Stimulated activated CD4-positive, alpha-beta T cell treated with anti-CD3 and anti-CD28 coated beads, Interleukin-4, amount 100 ng/mL, for 1 hour (primary cell): ENCODE measurements at regions not wholly inside any gene's neighbourhood (a gene's known extent, or its start where the extent isn't known, plus 50 kb on each side); places are given as distances from the start of the nearest gene placed in this dataset.

Experiments used
- DNase-seq: peaks from one replicate; pipeline ENCODE4 v3.0.0-alpha.2; 2020

DNA sequence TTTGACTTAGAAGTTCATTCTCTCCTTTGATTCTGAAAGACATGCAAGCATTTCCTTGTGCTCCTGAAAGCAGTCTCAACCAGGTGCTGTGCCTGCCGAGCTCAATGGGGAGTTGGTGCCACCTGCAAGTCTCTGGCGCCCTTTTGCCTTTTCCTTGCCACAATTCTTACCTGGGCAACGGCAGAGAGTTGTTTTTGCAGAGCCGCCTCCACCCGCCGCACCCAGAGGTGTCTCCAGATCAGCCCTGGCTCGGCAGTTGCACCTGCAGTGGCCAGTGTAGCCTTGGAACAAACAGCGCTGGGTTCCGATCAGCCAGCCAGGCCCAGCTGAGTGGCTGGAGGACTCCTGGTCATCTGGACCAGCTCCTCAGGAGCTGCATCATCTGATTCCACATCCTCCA lies 262.9 kb downstream of the IRX2 start:
- DNase-seq = no peak

DNA sequence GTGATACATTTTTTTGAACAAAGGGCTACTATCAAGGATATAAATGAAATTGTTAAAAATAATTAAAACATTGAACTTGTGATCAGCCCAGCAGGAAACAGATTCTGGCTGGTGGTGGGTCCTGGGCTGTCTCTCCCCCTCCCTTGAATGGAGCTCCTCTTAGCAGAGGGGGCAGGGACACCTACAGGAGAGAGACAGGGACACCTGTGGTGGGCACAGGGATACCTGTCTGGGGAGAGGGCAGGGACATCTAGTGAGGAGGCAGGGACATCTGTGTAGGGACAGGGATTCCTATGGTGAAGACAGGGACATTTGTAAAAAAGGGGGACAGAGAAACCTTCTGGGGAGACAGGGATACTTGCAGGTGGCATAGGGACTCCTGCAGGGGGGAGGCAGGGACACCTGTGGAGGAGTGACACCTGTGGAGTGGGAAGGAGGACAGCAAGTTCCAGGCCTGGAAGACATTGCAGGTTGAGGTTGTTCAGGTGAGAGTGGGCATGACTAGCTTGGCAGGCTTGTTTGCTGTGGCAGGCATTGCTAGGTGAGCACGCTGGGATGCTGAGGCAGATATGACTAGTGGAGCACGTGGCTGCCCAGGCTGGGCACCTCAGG lies 264.2 kb downstream of the IRX2 start:
- no peak for DNase-seq

DNA sequence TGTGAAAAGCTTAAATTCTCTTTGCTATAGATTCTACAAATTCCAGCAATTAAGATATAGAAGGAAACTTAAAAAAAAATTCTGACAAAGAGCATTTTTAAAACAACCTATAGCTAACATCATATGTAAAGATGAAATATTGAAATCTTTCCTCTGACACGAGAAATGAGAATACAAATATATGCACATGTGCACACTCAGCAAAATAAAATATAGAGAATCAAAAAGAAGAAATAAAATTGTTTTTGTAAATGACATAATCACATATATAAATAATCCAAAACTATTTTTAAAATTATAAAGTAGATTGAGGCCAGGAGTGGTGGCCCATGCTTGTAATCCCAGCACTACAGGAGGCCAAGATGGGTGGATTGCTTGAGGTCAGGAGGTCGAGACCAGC lies 265.1 kb downstream of the IRX2 start:
- DNase-seq = no peak

DNA sequence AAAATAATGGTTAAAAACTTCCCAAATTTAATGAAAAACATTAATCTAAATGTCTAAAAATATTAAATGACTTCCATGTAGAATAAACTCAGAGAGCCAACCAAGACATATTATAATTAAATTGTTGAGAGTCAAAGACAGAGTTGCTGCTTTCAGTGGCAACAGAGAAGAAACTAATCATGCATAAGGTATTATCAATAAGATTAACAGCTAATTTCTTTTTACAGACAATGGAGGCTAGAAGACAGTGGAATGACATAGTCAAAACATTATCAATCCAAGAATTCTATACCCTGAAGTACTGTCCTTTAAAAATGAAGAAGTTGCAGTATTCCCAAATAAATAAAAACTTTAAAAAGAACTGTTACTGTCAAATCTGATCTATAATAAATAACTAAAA lies 268.7 kb downstream of the IRX2 start:
- no peak for DNase-seq

DNA sequence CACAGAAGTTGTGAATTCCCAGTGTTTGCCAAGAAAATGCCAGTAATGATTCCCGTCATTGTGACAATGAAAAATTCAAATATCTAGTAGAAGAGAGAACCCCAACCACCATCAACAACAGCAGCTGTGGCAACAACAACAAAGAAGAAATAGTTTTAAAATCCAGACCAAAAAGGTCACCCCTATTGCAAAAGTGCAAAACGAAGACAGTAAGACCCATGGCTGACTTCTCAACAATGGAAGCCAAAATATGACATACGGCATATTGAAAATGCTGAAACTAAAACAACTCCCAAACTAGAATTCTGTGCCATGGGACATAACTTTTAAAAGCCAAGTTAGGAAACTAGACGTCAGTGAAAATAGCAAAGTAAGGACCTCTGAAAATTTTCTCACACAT lies 270.6 kb downstream of the IRX2 start:
- no peak for DNase-seq

DNA sequence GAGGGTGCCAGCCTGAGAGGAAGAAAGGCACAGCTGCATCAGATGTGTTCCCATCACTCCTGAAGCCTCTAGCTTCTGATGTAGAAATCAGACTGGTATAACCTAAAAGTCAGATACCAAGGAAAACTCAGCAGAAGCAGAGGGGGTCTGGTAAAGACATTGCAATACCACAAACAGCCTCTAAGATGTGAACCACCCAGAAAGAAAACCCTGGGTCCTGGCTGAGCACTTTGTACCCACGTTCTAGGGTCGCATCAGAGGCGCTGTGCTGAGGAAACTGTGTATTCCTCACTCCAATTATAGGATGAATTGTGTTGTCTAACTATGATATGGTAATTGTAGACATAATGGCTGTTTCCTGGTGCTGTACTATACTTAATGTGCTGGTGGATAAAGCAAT lies 275.6 kb downstream of the IRX2 start:
- no peak for DNase-seq

DNA sequence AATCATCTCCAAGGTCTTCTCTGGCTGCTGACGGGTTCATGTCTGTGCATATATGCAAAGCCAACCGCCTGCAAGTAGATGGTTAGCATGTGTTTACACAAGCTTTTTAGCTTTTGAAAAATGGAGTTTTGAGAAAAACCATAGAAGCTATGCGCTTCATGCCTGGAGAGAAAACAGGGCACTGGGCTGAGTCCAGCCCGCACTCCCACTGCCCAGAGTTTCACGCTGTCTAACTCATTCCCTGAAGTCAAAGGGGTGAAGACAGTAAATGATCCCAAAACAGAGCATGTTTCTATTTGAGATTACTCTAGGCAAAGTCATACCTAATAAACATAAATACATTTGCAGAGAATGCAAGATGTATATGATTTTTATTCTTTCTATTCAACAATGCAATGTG lies 278.8 kb downstream of the IRX2 start:
- no peak for DNase-seq

DNA sequence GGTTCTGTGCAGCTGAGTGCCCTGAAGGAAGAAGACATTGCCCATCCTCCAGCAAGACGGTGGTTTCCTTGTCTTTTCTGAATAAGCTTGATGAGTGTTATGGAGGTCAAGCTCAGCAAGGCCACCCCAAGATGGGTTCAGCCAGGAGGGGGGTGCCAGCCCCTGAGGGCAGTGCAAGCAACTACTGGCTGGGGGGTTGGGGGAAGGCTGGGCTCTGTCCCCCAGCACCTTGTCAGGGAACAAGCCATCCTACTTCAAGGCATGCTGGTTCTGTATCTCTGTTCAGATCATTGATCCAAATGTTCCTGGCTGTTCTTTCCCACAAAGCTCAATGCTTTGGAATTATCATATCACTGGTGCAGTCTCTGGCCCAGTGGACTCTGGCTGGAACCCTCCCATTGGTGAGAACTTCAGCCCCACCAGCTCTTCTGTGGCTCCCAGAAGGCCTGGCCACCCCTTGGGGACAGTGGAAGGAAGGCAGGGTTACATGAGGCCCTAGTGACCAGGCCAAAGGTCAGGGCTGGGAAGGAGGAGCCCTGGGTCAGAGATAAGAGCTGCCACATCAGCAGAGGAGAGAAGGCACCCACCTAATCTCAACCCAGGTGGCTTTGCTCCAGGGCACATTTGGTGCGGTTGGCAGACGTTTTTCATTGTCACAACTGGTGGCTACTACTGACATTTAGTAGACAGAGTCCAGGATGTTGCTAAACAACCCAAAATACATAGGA lies 280.2 kb downstream of the IRX2 start:
- no peak for DNase-seq

DNA sequence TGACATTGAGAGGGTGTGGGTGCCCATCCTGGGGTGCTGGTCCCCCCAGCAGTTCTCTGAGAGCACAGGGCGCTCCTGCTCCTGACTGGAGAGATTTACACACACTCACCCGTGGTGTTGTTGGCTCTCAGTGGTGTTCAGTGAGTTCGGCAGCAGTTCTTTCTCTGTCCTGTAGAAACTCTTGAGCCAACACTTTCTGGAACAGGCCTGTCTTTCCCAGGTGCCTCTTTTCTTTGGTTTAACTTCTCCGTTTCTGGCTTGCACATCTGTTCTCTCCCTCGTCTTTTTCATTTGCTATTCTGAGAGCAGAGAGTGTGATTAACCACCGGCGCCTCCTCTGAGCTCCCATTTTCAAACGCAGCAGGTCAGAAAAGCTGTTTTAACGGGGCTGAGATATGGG lies 284.5 kb downstream of the IRX2 start:
- no peak for DNase-seq

DNA sequence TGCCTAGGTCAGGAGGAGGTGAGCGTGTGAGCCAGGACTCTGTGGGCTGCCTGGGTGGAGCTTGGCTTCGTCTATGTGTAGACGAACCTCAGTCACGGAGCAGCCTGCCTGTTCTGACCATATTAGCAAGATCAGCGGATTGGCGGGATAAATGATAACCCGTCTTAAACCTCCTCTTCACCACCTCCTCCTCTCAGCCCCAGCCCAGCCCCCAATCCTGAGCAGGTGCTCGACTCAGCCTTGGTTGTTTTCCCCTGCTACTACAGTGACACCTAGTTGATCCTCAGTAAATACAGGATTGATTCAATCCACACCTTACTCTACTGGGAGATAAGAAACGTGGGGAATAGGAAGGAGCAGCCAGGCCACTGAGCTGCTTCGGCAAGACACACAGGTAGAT lies 286.1 kb downstream of the IRX2 start:
- no peak for DNase-seq

DNA sequence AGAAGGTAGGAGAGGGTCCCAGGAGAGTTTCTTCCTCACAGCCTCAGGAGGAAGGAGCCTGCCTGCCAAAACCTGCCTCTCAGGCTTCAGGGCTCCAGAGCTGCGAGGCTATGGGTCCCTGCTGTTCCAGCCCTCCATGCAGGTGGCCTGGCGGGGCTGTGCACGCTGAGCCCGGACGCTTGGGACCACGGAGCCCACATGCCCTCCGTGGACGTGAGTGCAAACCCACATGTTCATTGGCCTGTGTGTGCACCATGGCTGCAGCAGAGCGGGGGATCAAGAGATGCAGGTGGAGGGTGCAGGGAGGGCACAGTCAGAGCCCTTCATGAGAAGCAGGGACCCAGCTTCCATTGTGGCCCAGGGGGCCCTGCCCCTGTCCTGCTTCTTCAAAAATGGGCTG lies 287.3 kb downstream of the IRX2 start:
- no peak for DNase-seq

DNA sequence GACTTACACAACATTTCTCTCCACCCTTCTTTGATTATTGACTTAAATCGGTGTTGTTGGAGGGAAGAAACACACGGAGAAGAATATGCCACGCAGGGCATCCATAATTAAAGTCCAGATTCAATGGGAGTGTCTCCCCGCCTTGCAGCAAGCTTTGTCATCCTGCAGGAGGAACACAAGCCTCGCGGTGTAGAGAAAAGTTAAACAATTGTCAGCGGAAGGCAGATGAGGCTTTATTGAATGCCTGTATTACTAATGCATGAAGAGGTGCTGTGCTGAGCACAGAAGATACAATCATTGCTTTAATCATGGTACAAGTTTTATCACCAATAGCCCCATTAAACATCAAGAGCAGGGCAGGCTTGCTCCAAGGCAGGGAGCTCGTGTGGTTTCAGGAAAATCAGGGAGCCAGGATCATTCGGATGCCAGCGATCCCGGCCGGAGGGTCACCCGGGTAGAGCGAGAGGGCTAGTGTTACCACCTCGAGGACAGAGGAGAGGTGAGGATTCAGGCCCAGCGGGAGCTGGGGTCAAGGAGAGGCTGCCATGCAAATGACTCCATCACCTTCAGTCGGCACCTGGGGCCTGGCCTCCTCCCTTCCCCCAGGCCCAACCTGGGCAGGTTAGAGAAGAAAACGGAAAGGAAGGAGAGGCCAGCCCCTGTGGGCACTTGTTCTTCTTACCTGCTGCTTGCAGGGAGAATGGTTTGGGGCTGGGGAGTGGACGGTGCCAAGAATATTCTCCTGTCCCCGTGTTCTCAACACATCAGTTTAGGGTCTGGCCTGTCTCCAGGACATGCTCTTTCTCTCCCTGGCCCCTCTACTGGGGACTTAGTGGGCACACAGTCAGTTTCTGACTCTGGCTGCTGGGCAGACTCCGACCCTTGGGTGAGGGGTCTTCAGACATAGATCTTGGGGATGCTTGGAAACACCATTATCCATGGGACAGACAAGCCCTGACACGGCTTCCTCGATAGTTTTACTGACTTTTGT lies 289.5 kb downstream of the IRX2 start:
- no peak for DNase-seq

DNA sequence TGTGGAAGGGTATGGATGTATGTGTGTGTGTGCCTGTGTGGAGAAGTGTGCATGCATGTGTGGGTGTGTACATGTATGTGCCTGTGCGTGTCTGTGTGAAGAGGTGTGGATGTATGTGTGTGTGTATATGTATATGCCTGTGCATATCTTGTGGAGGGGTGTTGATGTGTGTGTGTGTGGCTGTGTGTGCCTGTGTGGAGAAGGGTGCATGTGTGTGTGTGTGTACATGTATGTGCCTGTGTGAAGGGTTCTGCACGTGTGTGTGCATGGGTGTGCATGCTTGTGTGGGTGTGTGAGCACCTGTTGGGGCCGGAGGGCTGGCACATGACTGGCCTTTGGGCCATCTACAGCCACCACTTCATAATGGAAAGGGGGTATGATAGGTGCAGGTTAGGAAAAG lies 291.4 kb downstream of the IRX2 start:
- DNase-seq = no peak

DNA sequence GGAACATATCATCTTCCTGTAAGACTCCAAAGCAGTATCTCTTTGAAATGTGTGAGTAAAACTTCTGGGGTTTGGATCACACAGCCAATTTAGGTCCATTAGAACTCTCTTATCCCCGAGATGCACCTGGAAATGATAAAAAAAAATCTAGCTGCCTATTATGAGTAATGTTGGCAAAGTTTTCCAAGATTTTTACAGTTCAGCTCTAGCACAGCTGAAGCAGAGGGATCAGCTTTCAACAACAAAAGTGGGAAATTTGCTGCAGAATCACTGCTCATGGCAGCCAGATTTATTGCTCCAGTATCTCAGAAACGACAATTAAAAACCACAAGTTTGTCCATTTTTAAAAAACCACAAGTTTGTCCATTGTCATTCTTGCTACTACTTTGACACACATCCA lies 292.2 kb downstream of the IRX2 start:
- no peak for DNase-seq

DNA sequence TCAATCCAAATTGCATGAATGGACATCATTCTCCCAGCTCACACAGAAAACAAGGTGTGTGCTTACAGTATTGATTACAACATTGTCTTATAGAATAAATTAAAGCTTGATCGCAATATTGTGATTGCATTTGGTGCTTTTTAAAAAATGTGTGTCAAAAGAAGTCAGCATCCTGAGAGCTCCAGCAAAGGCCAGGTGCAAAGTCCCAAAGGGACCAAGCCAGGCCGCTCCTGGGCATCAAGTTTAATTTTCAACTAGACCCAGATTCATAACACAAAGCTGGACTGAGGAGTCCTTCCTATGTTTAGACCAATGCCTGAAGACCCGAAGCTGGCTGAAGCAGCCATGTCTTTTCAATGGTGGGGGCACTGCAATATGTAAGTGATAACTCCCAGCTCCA lies 295.6 kb downstream of the IRX2 start:
- DNase-seq = no peak

DNA sequence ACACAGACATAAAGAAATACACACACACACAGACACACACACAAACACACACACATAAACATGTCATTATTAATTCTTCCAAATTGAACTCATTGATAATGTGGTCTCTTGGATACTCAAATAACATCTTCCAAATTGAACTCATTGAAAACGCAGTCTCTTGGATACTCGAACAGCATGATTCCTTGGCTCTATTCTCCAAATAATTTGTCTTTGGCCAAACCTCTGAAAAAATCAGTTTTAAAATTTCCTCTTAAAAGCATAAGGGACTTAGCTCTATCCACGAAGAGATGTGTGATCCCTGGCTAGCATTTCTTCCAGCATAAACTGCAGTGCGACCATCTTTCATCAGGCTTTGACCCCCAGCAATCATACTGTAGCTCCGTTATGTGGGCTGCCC lies 296.6 kb downstream of the IRX2 start:
- no peak for DNase-seq

DNA sequence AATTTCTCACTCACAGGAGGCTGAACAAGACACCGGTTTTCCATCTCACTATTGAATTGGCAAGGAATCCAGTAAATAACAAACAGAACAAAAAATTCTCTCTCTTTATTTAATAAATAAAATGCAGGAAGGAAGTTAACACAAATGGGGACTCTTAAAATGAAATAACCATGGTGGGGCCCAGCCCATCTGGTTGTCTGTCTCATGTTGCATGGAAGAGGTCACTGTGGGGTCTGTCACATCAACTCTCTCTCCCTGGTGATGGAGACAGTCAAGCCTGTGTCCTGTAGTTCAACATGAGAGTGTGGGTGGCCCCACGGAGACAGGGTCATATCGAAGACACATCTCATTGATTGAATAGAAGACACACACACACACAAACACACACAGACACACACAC lies 297.7 kb downstream of the IRX2 start:
- no peak for DNase-seq

DNA sequence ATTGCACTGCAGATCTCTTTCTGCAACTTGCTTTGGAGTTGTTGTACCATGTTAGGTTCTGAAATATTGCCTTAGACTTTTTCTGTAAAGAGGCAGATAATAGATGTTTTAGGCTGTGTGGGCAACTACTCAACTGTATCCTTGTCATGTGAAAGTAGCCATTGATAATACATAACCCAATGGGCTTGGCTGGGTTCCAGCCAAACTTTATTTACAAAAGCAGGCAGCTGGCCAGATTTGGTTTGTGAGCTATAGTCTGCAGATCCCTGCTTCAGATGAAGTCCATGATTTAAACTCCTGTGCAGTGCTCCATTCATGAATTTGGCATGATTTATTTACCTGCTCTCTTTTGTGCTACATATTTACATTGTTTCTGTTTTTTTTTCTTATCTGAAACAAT lies 300.4 kb downstream of the IRX2 start:
- no peak for DNase-seq

DNA sequence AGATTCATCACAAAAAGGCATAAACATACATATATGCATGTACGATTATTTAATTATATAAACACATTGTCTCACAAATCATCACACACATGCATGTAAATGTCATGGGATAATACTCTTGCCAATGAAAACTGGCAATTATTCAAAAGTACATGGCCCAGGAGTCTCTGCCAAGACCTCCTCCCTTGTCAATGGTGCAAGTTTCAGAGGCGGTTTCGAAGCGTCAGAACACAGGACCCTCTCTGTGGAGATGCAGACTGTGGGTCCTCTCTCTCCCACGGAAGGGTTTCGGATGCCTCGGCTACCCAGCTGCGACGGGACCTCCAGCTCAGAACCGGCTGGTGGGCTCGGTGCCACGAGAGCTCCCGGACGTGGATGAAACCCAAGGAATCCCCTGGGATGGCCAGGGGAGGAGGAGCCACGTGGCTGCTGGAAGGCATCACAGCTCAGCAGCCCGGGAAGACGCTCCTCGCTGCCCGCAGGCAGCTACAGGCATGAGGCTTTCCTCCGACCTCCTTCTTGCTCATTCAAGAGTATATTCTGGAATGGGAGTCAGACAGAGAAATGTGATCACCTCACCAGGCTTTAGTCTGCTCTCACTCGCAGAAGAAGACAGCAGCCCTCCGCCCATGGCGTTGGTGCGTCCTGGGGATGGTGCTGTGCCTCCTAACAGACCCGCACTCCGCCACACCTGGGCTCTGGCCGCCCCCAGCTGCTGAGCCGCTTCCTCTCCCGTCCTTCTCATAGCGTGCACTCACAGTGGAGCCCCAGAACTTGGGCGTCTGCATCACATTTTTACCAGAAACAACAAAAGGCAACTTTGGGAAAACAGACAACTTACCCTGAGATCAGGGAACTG lies 308.8 kb downstream of the IRX2 start:
- no peak for DNase-seq

DNA sequence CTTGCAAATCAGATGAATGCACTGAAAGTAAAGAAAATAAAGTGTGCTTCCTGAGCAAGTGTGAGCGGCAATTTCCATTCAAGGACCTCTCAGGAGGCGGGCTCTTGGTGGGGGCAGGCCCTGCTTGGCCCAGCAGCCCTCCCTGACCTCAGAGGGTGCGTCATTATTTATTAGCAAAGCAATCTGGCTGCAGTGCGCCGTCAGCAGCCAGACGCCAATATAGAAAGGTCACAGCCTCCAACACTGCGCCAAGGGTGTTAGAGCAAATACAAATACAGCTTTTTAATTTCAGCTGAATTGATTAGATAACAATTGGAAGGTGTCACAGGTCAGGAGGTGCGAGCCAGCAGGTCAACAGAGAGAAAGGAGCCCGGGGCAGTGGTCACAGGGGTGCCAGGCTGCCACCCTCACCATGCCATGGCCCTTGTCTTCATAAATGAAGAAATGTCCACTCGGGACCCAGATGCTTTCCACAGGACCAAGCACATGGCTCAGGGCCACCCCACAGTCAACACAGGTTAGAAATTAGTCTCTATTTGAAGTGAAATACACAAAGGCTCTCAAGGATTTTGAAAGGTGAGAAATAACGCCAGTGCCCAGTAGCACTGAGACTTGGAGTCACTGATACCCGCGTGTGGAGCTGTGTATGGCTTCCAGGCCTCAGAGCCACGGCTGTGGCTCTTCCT lies 309.8 kb downstream of the IRX2 start:
- DNase-seq = no peak

DNA sequence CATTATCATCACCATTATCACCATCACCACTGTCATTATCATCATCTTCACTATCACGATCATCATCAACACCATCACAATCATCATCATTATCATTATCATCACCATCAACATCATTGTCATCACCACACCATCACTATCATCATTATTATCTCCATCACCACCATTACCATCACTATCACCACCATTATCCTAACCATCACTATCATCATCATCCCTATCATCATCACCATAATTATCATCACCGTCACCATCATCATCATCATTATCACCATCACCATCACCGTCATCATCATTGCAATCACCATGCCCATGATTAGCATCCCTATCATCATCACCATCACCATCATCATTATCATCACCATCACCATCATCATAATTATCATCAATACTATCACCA lies 311.9 kb downstream of the IRX2 start:
- no peak for DNase-seq

DNA sequence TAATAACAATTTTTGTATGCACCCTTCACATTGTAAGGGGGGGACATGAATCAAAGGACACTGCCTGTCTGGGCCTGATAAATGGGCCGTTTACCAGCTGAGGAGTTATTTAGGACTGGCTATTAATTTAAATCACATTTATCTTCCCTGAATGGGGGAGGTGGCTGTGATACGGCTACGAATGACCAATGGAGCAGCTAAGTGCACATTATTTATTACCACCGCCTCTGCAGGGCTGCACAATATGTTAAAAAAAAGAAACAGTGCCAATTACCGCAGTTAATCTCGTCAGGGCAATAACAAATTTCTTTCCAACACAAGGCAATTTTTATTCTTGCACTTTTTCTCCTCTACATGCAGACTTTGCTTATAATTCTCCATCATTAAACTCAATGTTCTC lies 318.4 kb downstream of the IRX2 start:
- no peak for DNase-seq
